IPS DF 4.7 (cell line): ENCODE measurements at regions not wholly inside any gene's neighbourhood (a gene's known extent, or its start where the extent isn't known, plus 50 kb on each side); places are given as distances from the start of the nearest gene placed in this dataset.

Experiments
- DNase-seq: peaks from one replicate; pipeline ENCODE4 v3.0.0-alpha.2; 2013; ENCODE audit warnings: low spot score; ENCODE audit errors: extremely low read depth

GRCh38 chr15:95362306-95362705 lies 968.2 kb upstream of the NR2F2 start:
- DNase-seq = no peak

- DNase-seq = no peak
Observed at GRCh38 chr15:95363646-95364045, 966.9 kb upstream of the NR2F2 start.

GRCh38 chr15:95365511-95366107 lies 964.9 kb upstream of the NR2F2 start:
- no peak for DNase-seq

- DNase-seq = no peak
Observed at GRCh38 chr15:95368191-95368590, 962.3 kb upstream of the NR2F2 start.

GRCh38 chr15:95368755-95369601 lies 961.5 kb upstream of the NR2F2 start:
- DNase-seq = no peak

DNA sequence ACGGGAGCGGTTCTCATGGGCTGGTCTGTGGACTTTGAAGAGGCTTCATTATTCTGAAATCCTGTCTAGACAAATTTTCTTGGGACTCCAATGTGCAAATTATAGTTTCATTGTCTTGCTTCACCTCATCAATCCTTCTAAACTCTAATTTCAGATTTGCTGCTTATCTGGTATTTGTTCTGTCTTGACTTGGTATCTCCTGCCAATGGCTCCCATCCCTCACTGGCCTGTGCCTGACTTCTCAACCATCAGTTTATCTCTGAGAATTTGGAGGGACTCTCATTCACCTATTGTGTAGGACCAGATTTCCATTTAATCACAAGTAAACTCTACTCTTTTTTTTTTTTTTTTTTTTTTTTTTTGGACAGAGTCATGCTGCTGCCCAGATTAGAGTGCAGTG lies 960.2 kb upstream of the NR2F2 start:
- no peak for DNase-seq

DNA sequence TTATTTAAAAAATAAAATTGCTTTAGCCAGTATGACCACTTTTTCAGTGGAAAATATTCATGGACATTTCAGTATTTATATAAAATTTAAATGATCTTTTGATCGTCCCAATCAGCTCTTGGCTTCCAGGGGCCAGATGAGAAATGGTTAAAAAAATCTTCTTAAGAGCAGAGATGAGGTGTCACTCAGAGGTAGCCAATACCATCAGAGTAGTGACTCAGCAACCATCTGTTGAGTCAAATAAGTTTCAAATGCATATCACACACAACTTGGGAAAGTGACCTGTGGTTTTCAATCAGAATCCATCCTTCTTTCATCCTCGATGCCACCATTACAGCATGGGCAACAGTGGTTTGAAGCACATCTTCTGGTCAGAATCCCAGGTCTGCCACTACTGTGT lies 958.8 kb upstream of the NR2F2 start:
- DNase-seq = no peak

- DNase-seq = no peak
Observed at GRCh38 chr15:95375281-95375680, 955.2 kb upstream of the NR2F2 start.

DNA sequence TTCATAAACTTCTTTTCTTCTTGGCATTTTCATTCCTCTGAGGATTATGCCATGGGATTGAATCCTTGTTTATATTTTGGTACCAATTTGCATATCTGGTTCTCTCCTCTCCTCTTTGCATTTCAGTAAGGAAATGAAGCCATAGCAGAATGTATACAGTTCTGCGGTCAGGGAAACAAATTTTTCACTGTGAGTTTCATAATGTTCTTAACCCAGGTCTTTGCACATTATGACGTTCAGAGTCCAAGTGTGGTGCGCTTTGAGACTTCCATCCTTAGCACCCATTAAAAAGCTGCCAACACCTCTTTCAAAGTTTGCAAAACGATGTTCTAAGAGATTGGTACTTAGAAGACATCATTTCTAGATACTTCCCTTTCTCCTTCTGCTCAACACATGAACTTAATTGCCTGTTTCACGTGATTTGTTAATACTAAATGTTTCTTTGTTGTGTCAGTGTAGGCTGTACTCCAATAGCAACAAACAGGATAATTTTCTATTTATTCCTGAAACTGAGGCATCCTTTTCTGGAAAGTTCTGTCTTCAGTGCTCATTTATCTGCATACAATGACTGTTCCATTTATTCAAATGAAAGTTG lies 953.1 kb upstream of the NR2F2 start:
- DNase-seq = no peak

- DNase-seq = no peak
Observed at GRCh38 chr15:95394186-95395067, 936.1 kb upstream of the NR2F2 start.

DNA sequence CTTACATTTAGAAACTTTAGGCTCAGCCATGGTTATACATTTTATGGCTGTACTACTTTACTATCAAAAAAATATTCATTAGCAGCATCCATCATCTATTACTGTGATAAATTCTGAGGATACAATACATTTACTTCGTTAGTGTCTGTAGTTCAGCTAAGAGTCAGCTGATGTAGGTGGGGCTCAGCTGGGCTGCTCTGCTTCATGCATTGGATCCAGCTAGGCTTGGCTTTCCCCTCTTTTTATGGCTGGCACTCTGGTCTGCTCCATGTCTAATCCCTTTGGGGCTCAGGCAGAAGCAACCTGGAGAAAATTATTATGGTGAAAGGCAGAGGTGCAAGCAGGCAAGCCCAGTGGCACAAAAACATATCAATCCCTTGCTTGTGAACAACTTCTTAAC lies 930.1 kb upstream of the NR2F2 start:
- DNase-seq = no peak

GRCh38 chr15:95401587-95401986 lies 928.9 kb upstream of the NR2F2 start:
- no peak for DNase-seq

DNA sequence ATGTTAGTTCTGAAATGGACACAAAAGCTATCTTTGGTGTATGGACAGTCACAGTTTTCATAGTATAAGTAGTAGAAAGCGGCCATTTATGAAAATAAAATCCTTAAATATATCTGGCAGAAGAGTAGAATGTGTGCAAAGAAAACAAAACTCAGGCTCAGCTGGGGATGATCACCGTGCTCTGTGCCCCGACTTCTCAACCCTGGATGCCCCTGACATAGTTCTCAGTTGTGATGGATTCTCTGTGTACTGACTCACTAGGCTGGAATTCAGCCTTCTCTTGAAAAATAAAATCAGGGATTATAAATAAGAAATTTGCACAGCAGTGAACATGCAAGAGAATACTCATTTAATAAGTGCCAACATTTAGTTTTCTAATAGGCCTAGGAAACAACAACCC lies 925.1 kb upstream of the NR2F2 start:
- DNase-seq = no peak

DNA sequence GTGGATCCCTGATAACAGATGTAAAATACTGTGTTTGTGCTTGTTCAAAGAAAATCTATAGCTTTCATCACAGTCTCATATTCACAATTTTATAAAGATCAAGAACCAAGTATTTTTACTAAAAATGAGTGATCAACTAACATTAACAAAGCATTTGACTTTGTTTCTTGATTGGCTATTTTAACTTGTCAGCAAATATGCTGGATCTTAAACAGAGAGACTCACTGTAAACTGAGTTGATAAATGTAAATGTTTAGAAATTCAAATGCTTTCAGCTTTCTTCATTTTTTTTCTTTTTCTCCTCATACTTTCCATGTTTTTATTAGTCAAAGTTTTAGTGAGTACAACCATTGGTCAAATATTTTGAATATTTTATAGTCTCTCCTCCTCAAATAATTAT lies 923.0 kb upstream of the NR2F2 start:
- DNase-seq = no peak

DNA sequence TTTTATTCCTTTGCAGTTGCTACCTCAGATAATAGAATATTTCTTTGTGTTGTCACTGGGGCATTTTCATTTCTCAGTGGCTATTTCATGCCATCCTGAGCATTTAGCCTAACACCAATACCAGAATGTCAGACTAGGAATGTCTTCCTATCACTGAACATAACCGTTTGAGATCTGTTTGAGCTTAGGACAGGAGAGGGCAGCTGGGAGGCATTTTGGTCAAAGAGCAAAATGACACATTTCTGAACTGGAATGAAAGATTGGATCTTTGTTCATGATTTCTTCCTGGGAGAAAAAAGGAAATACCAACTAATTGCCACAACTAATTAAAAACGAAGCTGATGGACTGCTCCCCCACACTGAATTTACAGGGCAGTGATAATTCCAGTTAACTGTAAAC lies 921.3 kb upstream of the NR2F2 start:
- DNase-seq = no peak

DNA sequence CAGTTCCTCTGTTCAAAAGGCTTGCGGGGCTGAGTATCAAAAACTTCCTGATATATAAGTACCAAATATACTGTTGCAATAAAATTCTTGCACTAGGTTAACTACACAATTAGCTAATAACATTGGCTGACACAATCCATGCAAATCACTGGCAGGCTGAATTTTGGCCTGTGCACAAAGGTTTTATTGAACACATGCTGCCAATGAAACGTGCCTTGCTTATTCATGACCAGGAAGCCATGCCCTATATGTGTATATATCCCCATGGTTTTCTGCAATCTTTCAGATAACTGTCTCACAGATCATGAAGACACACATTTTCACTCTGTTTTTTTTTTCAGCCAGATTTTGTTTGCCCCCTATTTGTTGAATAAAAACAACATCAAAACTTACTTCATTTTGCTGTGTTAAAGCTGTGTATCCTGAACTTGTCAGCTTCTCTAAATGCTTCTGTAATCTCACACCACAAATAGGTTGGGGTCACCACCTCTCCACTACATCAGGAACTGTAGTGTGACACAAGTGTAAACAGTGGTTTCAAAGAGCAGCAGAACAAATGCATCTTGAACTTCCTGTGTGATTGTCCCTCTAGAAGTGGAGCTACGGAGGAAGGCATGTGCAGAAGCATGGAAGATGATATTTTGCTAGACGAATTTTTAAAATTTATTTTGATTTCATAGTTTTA lies 920.7 kb upstream of the NR2F2 start:
- no peak for DNase-seq

DNA sequence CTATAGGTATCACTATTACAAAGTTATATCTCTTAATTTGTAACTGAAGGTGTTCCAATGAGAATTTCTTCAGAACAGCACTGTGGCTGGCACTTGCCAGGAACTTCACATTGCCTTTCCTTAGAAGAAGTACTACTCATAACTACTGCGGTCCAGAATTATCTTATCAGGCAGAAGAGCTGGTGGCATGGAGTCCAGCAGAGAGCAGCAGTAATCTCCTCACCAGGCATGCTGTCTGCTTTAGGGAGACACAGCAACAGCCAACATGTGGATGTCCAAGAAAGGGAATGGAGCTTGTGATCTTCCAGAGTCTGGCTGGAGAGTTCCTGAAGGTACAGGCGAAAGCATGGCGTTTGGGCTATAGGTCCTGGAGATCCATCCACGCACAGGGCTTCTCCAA lies 919.7 kb upstream of the NR2F2 start:
- no peak for DNase-seq

- DNase-seq = no peak
Observed at GRCh38 chr15:95416576-95416975, 913.9 kb upstream of the NR2F2 start.

- no peak for DNase-seq
Observed at GRCh38 chr15:95417761-95418160, 912.7 kb upstream of the NR2F2 start.

DNA sequence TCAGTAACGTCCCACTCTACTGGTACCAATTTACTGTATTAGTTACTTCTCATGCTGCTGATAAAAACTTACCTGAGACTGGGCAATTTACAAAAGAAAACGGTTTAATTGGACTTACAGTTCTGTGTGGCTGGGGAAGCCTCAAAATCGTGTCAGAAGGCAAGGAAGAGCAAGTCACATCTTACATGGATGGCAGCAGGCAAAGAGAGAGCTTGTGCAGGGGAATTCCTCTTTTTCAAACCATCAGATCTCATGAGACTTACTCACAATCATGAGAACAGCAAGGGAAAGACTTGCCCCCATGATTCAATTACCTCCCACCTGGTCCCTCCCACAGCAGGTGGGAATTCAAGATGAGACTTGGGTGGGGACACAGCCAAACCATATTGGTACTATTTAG lies 908.2 kb upstream of the NR2F2 start:
- DNase-seq = no peak

DNA sequence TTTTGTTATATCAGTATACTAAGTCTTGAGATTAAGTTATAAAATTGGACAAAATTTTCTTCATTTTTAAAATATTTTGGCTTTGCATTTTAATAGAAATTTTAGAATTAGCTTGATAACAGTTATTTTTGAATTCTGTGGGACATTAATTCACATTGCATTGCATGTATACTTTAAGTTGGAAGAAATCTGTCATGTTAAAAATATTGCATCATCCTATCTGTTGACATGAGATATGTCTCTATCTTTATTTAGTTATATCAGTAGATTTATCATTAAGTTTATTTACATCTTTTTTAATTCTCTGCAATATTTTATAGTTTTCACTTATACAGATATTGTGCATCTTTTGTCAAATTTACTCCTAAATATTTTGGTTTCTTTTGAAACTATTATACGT lies 904.6 kb upstream of the NR2F2 start:
- DNase-seq = no peak
